ENCODE measurements at regions not wholly inside any gene's neighbourhood (a gene's known extent, or its start where the extent isn't known, plus 50 kb on each side); places are given as distances from the start of the nearest gene placed in this dataset.

- intact Hi-C loops (cut with micrococcal nuclease; ENCODE audit: unreplicated experiment): no loop called here
- POLR2A ChIA-PET: no interaction called here
- ATAC-seq: no peak
- SMC1A ChIA-PET (ENCODE audit: uncharacterized antibody, unreplicated experiment): no interaction called here
- no peak overlapping the region for H3K27ac ChIP-seq (ENCODE audit: control insufficient read depth, insufficient read depth)
- FAIRE-seq: no peak
- H2AFZ ChIP-seq (ENCODE audit: control insufficient read depth, low read depth, low read length): no peak overlapping the region
- 15% methylated on average over 4 of the region's 4 CpGs for WGBS (ENCODE audit: insufficient coverage, insufficient replicate concordance, low lambda C conversion rate, missing lambda C conversion rate)
- H3K36me3 ChIP-seq (ENCODE audit: control insufficient read depth in 2 of 2, insufficient read depth in 2 of 2, low read length in 1 of 2): no peaks in the 10 kb centered on the region
- RAD21 ChIA-PET (ENCODE audit: unreplicated experiment): no interaction called here
- no peaks in the 10 kb centered on the region for H3K9me3 ChIP-seq (replicated peaks; ENCODE audit: control insufficient read depth, insufficient read depth, low read length)
- H3K27me3 ChIP-seq (replicated peaks in 1 of 2; ENCODE audit: control insufficient read depth in 2 of 2, insufficient read depth in 2 of 2, low read length in 1 of 2): no peaks in the 10 kb centered on the region
- no peak for DNase-seq (ENCODE audit: low read depth, low spot score)
- CTCF ChIA-PET: no interaction called here
- in situ Hi-C loops (cut with MboI): no loop called here
- no peak overlapping the region for H3K9ac ChIP-seq (ENCODE audit: control insufficient read depth, insufficient read depth, low read length)
- no peaks in the 10 kb centered on the region for H3K79me2 ChIP-seq (ENCODE audit: control insufficient read depth, insufficient read depth, low read length)
- TF ChIP-seq CBX3 (IDR thresholded peaks at IDR 0.05; ENCODE audit: borderline replicate concordance, low read depth) (no peak), SREBF2 (IDR thresholded peaks at IDR 0.05; ENCODE audit: low read length) (no peak), JUNB (IDR thresholded peaks at IDR 0.05) (no peak), MTA3 (IDR thresholded peaks at IDR 0.05; ENCODE audit: borderline replicate concordance, low read length) (no peak), IKZF1 (conservative IDR thresholded peaks at IDR 0.05) (no peak), GABPA (IDR thresholded peaks at IDR 0.05; ENCODE audit: low read depth) (no peak)
- H4K20me1 ChIP-seq (ENCODE audit: control insufficient read depth, insufficient read depth): no peaks in the 10 kb centered on the region
- BruUV-seq (replicated peaks): no TSS peak
- H3K4me3 ChIP-seq: no peak overlapping the region
- H3K4me1 ChIP-seq (ENCODE audit: control insufficient read depth, insufficient read depth, low read length): no peaks in the 10 kb centered on the region
- no peak overlapping the region for H3K4me2 ChIP-seq (ENCODE audit: control insufficient read depth, insufficient read depth)
Observed at GRCh38 chr13:44026194-44026593, 146.5 kb downstream of the LACC1 start.

- ChIA-PET SMC1A (ENCODE audit: uncharacterized antibody, unreplicated experiment) (no interaction called here), CTCF (no interaction called here), RAD21 (ENCODE audit: unreplicated experiment) (no interaction called here), POLR2A (no interaction called here)
- Histone ChIP-seq H3K79me2 (ENCODE audit: control insufficient read depth, insufficient read depth, low read length) (no peaks in the 10 kb centered on the region), H2AFZ (ENCODE audit: control insufficient read depth, low read depth, low read length) (no peak overlapping the region), H3K27ac (ENCODE audit: control insufficient read depth, insufficient read depth) (no peak overlapping the region), H3K4me2 (ENCODE audit: control insufficient read depth, insufficient read depth) (no peak overlapping the region), H3K27me3 (replicated peaks in 1 of 2; ENCODE audit: control insufficient read depth in 2 of 2, insufficient read depth in 2 of 2, low read length in 1 of 2) (no peaks in the 10 kb centered on the region), H3K9me3 (replicated peaks; ENCODE audit: control insufficient read depth, insufficient read depth, low read length) (no peaks in the 10 kb centered on the region), H4K20me1 (ENCODE audit: control insufficient read depth, insufficient read depth) (no peaks in the 10 kb centered on the region), H3K4me3 (no peak overlapping the region), H3K4me1 (ENCODE audit: control insufficient read depth, insufficient read depth, low read length) (no peaks in the 10 kb centered on the region), H3K36me3 (ENCODE audit: control insufficient read depth in 2 of 2, insufficient read depth in 2 of 2, low read length in 1 of 2) (no peaks in the 10 kb centered on the region), H3K9ac (ENCODE audit: control insufficient read depth, insufficient read depth, low read length) (no peak overlapping the region)
- no peak for DNase-seq (ENCODE audit: low read depth, low spot score)
- no peak for ATAC-seq
- in situ Hi-C loops (cut with MboI): no loop called here
- intact Hi-C loops (cut with micrococcal nuclease; ENCODE audit: unreplicated experiment): no loop called here
- WGBS (ENCODE audit: insufficient coverage, insufficient replicate concordance, low lambda C conversion rate, missing lambda C conversion rate): 20% methylated on average over 3 of the region's 3 CpGs
- FAIRE-seq: no peak
- BruUV-seq (replicated peaks): no TSS peak
- TF ChIP-seq MEF2A (IDR thresholded peaks at IDR 0.05; ENCODE audit: insufficient read depth, low read depth, low read length): no peak
- TF ChIP-seq STAT3 (IDR thresholded peaks at IDR 0.05; ENCODE audit: low read depth, low read length): no peak
- no peak for TF ChIP-seq CBX5 (IDR thresholded peaks at IDR 0.05; ENCODE audit: low read depth)
- no peak for TF ChIP-seq BCL3 (IDR thresholded peaks at IDR 0.05; ENCODE audit: borderline replicate concordance, insufficient read depth, low read depth, low read length, poor library complexity, severe bottlenecking)
- no peak for TF ChIP-seq NFIC (IDR thresholded peaks at IDR 0.05; ENCODE audit: low read depth, low read length)
- TF ChIP-seq CTCF (IDR thresholded peaks at IDR 0.05 in 2 of 3, conservative IDR thresholded peaks at IDR 0.05 in 1 of 3; ENCODE audit: control insufficient read depth in 2 of 3, extremely low read depth in 1 of 3, insufficient read depth in 1 of 3, low read depth in 3 of 3, low read length in 3 of 3): no peak
- TF ChIP-seq CBX3 (IDR thresholded peaks at IDR 0.05; ENCODE audit: borderline replicate concordance, low read depth): no peak
- TF ChIP-seq NRF1 (conservative IDR thresholded peaks at IDR 0.05; ENCODE audit: low read depth, low read length): no peak
- no peak for TF ChIP-seq E2F8 (IDR thresholded peaks at IDR 0.05; ENCODE audit: low read depth, partially characterized antibody)
Observed at GRCh38 chr13:44028734-44029133, 149.0 kb downstream of the LACC1 start.

Measured in GM12878 (cell line).